ENCODE measurements at regions not wholly inside any gene's neighbourhood (a gene's known extent, or its start where the extent isn't known, plus 50 kb on each side); places are given as distances from the start of the nearest gene placed in this dataset.
"Not testable (repeated sequence)": the region's sequence is repeated elsewhere in the genome, so short reads cannot be mapped to it uniquely, and the experiment has no call there.

DNA sequence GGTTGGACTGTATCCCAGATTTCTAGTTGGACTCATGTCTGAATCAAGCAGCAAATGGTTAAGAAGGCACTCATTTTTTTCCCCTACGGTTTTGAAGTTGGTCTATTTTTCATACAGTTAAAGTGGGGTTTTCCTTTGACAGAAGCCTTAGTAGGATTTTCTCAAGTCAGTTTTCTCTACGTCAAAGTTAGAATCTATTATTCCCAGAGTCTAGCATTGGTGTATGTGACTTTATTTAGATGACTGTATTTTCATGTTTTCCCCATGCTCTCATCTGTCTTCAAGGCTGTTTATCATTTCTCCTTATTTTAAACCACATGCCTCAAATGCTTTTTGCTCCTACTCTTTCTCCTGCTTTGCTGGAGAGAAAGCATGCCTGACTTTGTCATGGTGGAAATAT is 623.2 kb downstream of the CCSER2 start:
- no peaks in the 10 kb centered on the region for H3K9me3 ChIP-seq (ENCODE audit: control insufficient read depth in 5 of 5, low read length in 5 of 5)
- no peaks in the 10 kb centered on the region for H3K4me1 ChIP-seq (ENCODE audit: control insufficient read depth in 5 of 5, insufficient read depth in 5 of 5, low read length in 5 of 5)
- peaks cover 0 to 2% (median 0%) of the 10 kb centered on the region in 5 donors for H3K27me3 ChIP-seq (ENCODE audit: control insufficient read depth in 5 of 5, insufficient read depth in 4 of 5, low read length in 5 of 5)
- H3K27ac ChIP-seq (ENCODE audit: low read depth, low read length): no peak overlapping the region
- no peak overlapping the region for H3K4me3 ChIP-seq (ENCODE audit: low read depth in 1 of 5, low read length in 5 of 5)
- no peak overlapping the region for H3K9ac ChIP-seq (ENCODE audit: low read length in 5 of 5)
- H3K36me3 ChIP-seq (ENCODE audit: control insufficient read depth in 5 of 5, insufficient read depth in 5 of 5, low read length in 5 of 5): no peaks in the 10 kb centered on the region

DNA sequence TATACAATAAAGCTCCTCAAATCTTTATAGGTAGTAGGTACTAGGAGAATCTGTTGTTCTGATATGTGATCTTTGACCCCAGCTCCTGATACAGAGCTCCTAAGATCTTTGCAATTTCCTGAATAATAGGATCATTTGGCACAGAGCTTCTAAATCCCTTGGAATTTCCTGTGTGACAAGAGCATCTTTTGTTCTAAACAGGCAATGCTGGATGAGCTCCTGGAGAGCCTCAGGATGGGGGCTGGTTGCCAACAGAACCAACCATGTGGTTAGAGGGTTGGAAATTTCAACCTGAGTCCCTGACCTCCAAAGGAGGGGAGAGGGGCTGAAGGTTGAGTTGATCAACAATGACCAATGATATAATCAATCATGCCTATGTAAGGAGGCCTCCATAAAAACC is 629.0 kb downstream of the CCSER2 start:
- no peaks in the 10 kb centered on the region for H3K36me3 ChIP-seq (ENCODE audit: control insufficient read depth in 5 of 5, insufficient read depth in 5 of 5, low read length in 5 of 5)
- H3K9me3 ChIP-seq (ENCODE audit: control insufficient read depth in 5 of 5, low read length in 5 of 5): peaks cover 0 to 4% (median 0%) of the 10 kb centered on the region in 5 donors
- H3K4me1 ChIP-seq (ENCODE audit: control insufficient read depth in 5 of 5, insufficient read depth in 5 of 5, low read length in 5 of 5): no peaks in the 10 kb centered on the region
- peaks cover 0 to 2% (median 0%) of the 10 kb centered on the region in 5 donors for H3K27me3 ChIP-seq (ENCODE audit: control insufficient read depth in 5 of 5, insufficient read depth in 4 of 5, low read length in 5 of 5)
- H3K4me3 ChIP-seq (ENCODE audit: low read depth in 1 of 5, low read length in 5 of 5): no peak overlapping the region
- no peak overlapping the region for H3K9ac ChIP-seq (ENCODE audit: low read length in 5 of 5)
- no peak overlapping the region for H3K27ac ChIP-seq (ENCODE audit: low read depth, low read length)

DNA sequence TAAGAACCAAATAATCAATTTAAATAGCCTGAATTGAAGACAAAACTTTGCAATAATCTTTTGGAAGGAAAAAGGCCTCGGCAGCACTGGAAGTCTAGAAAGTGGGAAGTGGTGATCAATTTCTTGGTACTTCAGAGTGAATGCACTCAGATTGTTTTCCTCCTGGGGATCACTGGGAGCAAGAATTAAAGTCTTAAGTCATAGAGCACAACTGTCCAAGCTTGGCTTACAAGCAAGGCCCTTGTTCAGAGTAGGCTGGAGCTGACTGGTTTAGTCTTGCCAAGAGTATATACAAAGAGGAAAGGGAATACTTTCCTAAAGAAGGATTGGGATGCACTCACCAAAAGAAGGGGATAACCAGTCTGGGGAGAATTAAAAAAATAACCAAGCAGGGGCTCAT is 637.1 kb downstream of the CCSER2 start:
- Histone ChIP-seq H3K9ac (ENCODE audit: low read length in 5 of 5) (no peak overlapping the region), H3K4me1 (ENCODE audit: control insufficient read depth in 5 of 5, insufficient read depth in 5 of 5, low read length in 5 of 5) (peaks cover 0 to 10% (median 0%) of the 10 kb centered on the region in 5 donors)

DNA sequence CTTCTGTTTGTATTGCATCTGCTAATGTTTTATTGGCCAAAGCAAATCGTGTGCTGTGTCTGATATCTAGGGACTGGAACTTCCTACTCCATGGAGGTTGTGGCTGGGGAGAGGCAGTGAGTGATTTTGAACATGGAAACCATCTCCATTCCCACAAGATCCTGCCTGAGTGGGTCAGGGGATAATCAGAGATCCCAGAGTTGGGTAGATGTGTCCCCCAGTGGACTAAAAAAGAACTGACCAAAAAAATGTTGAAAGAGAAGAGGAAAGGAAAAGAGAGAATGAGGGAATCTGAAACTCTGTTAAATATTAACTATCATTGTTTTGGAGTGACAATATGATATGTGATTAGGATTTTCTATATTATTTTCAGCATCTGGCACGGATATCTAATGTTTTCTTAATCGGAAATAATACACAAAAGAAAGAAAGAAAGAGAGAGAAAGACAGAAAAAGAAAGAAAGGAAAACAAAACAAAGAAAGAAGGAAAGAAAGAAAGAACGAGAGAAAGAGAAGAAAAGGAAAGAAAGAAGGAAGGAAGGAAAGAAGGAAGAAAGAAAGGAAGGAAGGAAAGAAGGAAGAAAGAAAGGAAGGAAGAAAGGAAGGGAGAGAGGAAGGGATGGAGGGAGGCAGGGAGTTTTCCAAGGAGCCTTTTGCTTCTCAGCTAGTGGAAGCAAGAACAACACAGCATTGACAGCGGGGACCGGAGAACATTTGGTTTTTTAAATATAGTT is 638.5 kb downstream of the CCSER2 start:
- no peak overlapping the region for H3K27ac ChIP-seq (ENCODE audit: low read depth, low read length)
- no peak overlapping the region for H3K9ac ChIP-seq (ENCODE audit: low read length in 5 of 5)
- peaks cover 0 to 10% (median 0%) of the 10 kb centered on the region in 5 donors for H3K4me1 ChIP-seq (ENCODE audit: control insufficient read depth in 5 of 5, insufficient read depth in 5 of 5, low read length in 5 of 5)
- H3K36me3 ChIP-seq (ENCODE audit: control insufficient read depth in 5 of 5, insufficient read depth in 5 of 5, low read length in 5 of 5): no peaks in the 10 kb centered on the region
- no peaks in the 10 kb centered on the region for H3K27me3 ChIP-seq (ENCODE audit: control insufficient read depth in 5 of 5, insufficient read depth in 4 of 5, low read length in 5 of 5)
- H3K4me3 ChIP-seq (ENCODE audit: low read depth in 1 of 5, low read length in 5 of 5): no peak overlapping the region
- H3K9me3 ChIP-seq (ENCODE audit: control insufficient read depth in 5 of 5, low read length in 5 of 5): no peaks in the 10 kb centered on the region

More for the DNA sequence above, 637.1 kb downstream of the CCSER2 start:
- Histone ChIP-seq H3K27ac (ENCODE audit: low read depth, low read length) (no peak overlapping the region), H3K9me3 (ENCODE audit: control insufficient read depth in 5 of 5, low read length in 5 of 5) (no peaks in the 10 kb centered on the region), H3K36me3 (ENCODE audit: control insufficient read depth in 5 of 5, insufficient read depth in 5 of 5, low read length in 5 of 5) (no peaks in the 10 kb centered on the region), H3K27me3 (ENCODE audit: control insufficient read depth in 5 of 5, insufficient read depth in 4 of 5, low read length in 5 of 5) (no peaks in the 10 kb centered on the region), H3K4me3 (ENCODE audit: low read depth in 1 of 5, low read length in 5 of 5) (no peak overlapping the region)

DNA sequence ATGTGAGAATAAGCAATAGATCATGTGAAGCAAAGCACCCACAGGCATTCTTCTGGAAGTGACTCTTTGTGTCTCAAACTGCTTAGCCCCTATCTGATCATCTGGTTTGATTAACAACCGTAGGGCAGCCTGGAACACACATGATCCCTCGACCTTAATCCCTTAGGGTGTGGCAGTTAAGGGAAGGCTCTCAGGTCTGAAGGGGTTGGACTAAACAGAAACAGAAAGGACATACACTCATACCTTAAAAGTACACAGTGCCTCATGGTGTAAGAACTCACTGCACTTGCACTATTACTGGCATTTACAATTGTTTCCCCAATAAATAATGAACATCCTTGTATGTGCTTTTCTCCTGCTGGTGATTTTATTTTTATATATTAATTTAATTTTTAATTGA is 640.9 kb downstream of the CCSER2 start:
- not testable (repeated sequence) for H3K9ac ChIP-seq (ENCODE audit: low read length in 5 of 5)

DNA sequence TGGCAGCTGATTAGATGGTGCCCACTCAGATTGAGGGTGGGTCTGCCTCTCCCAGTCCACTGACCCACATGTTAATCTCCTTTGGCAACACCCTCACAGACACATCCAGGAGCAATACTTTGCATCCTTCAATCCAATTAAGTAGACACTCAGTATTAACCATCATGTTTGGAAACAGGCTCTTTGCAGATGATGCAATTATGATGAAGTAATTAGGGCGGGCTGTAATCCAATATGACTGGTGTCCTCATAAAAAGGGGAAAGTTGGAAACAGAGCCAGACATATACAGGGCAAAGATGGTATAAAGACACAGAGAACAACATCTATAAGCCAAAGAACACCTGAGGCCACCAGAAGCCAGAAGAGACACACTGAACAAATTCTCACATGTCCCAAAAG is 658.6 kb downstream of the CCSER2 start:
- H3K4me1 ChIP-seq (ENCODE audit: control insufficient read depth in 5 of 5, insufficient read depth in 5 of 5, low read length in 5 of 5): no peaks in the 10 kb centered on the region
- H3K36me3 ChIP-seq (ENCODE audit: control insufficient read depth in 5 of 5, insufficient read depth in 5 of 5, low read length in 5 of 5): no peaks in the 10 kb centered on the region
- H3K9ac ChIP-seq (ENCODE audit: low read length in 5 of 5): no peak overlapping the region
- no peak overlapping the region for H3K27ac ChIP-seq (ENCODE audit: low read depth, low read length)
- no peak overlapping the region for H3K4me3 ChIP-seq (ENCODE audit: low read depth in 1 of 5, low read length in 5 of 5)
- peaks cover 0 to 4% (median 0%) of the 10 kb centered on the region in 5 donors for H3K9me3 ChIP-seq (ENCODE audit: control insufficient read depth in 5 of 5, low read length in 5 of 5)
- peaks cover 0 to 3% (median 0%) of the 10 kb centered on the region in 5 donors for H3K27me3 ChIP-seq (ENCODE audit: control insufficient read depth in 5 of 5, insufficient read depth in 4 of 5, low read length in 5 of 5)

More for the DNA sequence above, 640.9 kb downstream of the CCSER2 start:
- H3K4me1 ChIP-seq (ENCODE audit: control insufficient read depth in 5 of 5, insufficient read depth in 5 of 5, low read length in 5 of 5): peaks cover 0 to 10% (median 0%) of the 10 kb centered on the region in 5 donors
- H3K9me3 ChIP-seq (ENCODE audit: control insufficient read depth in 5 of 5, low read length in 5 of 5); H3K36me3 ChIP-seq (ENCODE audit: control insufficient read depth in 5 of 5, insufficient read depth in 5 of 5, low read length in 5 of 5); H3K27ac ChIP-seq (ENCODE audit: low read depth, low read length); H3K4me3 ChIP-seq (ENCODE audit: low read depth in 1 of 5, low read length in 5 of 5); H3K27me3 ChIP-seq (ENCODE audit: control insufficient read depth in 5 of 5, insufficient read depth in 4 of 5, low read length in 5 of 5): not testable (repeated sequence)

DNA sequence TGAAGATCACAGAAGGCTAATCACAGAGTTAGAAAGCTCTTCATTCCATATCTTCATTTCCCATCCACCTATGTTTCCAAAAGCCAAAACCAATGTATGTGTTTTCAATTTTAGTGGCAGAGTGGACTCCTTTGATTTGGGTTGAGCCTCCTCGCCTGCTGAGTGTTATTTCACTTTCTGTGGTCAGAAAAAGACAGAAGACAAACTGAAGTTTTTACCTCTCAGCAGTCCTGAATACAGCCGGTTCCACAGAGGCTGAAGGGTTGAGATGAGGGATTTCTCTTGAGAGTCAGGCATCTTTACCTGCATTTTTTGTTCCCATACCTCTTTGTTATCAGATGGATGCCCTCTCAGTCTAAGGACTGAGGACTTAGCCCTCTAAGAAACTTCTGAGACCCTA is 659.6 kb downstream of the CCSER2 start:
- Histone ChIP-seq H3K27me3 (ENCODE audit: control insufficient read depth in 5 of 5, insufficient read depth in 4 of 5, low read length in 5 of 5) (peaks cover 0 to 3% (median 0%) of the 10 kb centered on the region in 5 donors), H3K4me1 (ENCODE audit: control insufficient read depth in 5 of 5, insufficient read depth in 5 of 5, low read length in 5 of 5) (no peaks in the 10 kb centered on the region), H3K9me3 (ENCODE audit: control insufficient read depth in 5 of 5, low read length in 5 of 5) (peaks cover 0 to 4% (median 0%) of the 10 kb centered on the region in 5 donors), H3K36me3 (ENCODE audit: control insufficient read depth in 5 of 5, insufficient read depth in 5 of 5, low read length in 5 of 5) (no peaks in the 10 kb centered on the region), H3K27ac (ENCODE audit: low read depth, low read length) (no peak overlapping the region), H3K9ac (ENCODE audit: low read length in 5 of 5) (no peak overlapping the region), H3K4me3 (ENCODE audit: low read depth in 1 of 5, low read length in 5 of 5) (no peak overlapping the region)

DNA sequence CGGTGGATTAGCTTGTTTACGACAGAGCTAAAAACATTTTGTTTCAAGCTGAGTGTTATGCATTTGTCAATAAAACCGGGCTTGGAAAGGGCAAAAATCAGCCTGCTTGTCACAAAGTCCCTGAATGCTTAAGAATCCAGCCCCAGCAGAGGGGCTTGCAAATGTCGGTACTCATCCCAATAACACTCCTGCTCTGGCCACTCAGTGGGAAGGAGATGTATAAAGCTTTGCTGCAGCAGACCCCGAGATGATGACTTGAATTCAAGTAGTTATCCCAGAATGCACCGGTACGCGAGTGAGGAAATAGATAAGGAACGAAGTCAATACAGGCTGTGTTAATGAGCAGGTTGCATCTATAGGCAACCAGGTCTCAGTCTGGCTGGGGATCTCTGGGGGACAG is 662.3 kb downstream of the CCSER2 start:
- Histone ChIP-seq H3K27ac (ENCODE audit: low read depth, low read length) (no peak overlapping the region), H3K36me3 (ENCODE audit: control insufficient read depth in 5 of 5, insufficient read depth in 5 of 5, low read length in 5 of 5) (no peaks in the 10 kb centered on the region), H3K4me3 (ENCODE audit: low read depth in 1 of 5, low read length in 5 of 5) (no peak overlapping the region), H3K9me3 (ENCODE audit: control insufficient read depth in 5 of 5, low read length in 5 of 5) (peaks cover 0 to 3% (median 0%) of the 10 kb centered on the region in 5 donors), H3K4me1 (ENCODE audit: control insufficient read depth in 5 of 5, insufficient read depth in 5 of 5, low read length in 5 of 5) (no peaks in the 10 kb centered on the region), H3K27me3 (ENCODE audit: control insufficient read depth in 5 of 5, insufficient read depth in 4 of 5, low read length in 5 of 5) (peaks cover 0 to 3% (median 0%) of the 10 kb centered on the region in 5 donors), H3K9ac (ENCODE audit: low read length in 5 of 5) (no peak overlapping the region)

DNA sequence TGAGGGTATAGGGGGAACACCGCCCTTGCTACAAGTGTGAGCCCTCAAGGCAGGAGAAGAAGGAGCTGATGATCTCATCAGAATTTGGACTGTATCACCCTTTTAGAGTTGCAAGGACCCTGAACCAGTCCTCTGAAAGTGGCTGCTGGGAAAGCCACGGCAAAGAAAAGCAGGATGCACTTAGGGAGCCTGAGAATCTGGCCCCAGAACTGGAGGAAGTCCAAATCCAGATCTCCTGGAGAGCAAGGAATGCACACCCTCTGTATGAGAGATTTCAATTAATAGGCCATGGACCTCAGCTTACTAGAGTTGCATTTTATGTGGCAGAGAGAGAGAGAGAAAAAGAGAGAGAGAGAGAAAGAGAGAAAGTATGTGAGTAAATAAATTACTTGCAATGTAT is 662.9 kb downstream of the CCSER2 start:
- H3K4me1 ChIP-seq (ENCODE audit: control insufficient read depth in 5 of 5, insufficient read depth in 5 of 5, low read length in 5 of 5): no peaks in the 10 kb centered on the region
- peaks cover 0 to 3% (median 0%) of the 10 kb centered on the region in 5 donors for H3K9me3 ChIP-seq (ENCODE audit: control insufficient read depth in 5 of 5, low read length in 5 of 5)
- H3K36me3 ChIP-seq (ENCODE audit: control insufficient read depth in 5 of 5, insufficient read depth in 5 of 5, low read length in 5 of 5): no peaks in the 10 kb centered on the region
- H3K27ac ChIP-seq (ENCODE audit: low read depth, low read length): no peak overlapping the region
- H3K9ac ChIP-seq (ENCODE audit: low read length in 5 of 5): no peak overlapping the region
- no peak overlapping the region for H3K4me3 ChIP-seq (ENCODE audit: low read depth in 1 of 5, low read length in 5 of 5)
- peaks cover 0 to 3% (median 0%) of the 10 kb centered on the region in 5 donors for H3K27me3 ChIP-seq (ENCODE audit: control insufficient read depth in 5 of 5, insufficient read depth in 4 of 5, low read length in 5 of 5)

DNA sequence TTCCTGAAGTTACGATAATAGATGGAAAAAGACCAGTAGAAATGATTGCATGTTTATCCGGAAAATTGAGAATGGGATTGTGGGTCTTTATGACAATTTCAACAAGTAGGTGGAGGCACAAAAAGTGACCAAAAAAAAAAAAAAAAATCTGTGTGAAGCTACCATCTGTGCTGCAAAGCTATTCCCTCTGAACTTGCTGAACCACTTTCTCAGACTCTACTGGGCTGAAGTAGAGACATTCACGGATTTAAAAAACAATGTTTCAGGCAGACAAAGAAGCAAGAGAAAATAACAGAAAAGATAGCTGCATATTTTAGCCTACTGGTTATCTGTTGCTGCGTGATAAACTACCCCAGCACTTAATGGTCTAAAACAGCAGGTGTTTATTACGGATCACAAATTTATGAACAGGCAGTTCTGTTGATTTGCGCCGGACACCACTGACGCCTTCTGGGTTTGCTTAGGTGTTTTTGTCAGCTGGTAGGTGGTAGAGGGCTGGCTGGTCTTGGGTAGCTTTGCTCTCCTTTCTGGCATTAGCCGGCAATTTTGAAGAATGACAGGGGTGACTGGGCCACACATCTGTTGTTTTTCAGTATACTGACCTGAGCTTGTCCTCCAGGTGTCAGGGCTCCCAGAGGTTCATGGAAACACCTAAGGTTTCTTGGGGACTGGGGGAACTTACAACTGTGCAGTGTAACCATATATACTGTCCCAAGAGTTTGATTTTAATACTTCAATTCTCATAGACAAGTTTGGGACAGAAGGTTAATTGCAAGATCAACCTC is 665.1 kb downstream of the CCSER2 start:
- Histone ChIP-seq H3K27me3 (ENCODE audit: control insufficient read depth in 5 of 5, insufficient read depth in 4 of 5, low read length in 5 of 5) (peaks cover 0 to 3% (median 0%) of the 10 kb centered on the region in 5 donors), H3K4me3 (ENCODE audit: low read depth in 1 of 5, low read length in 5 of 5) (no peak overlapping the region), H3K36me3 (ENCODE audit: control insufficient read depth in 5 of 5, insufficient read depth in 5 of 5, low read length in 5 of 5) (no peaks in the 10 kb centered on the region), H3K9me3 (ENCODE audit: control insufficient read depth in 5 of 5, low read length in 5 of 5) (peaks cover 0 to 3% (median 0%) of the 10 kb centered on the region in 5 donors), H3K27ac (ENCODE audit: low read depth, low read length) (no peak overlapping the region), H3K4me1 (ENCODE audit: control insufficient read depth in 5 of 5, insufficient read depth in 5 of 5, low read length in 5 of 5) (no peaks in the 10 kb centered on the region), H3K9ac (ENCODE audit: low read length in 5 of 5) (no peak overlapping the region)

All from subcutaneous abdominal adipose tissue (tissue), 5 donors.